Effector memory CD4-positive, alpha-beta T cell (primary cell): ENCODE measurements at regions not wholly inside any gene's neighbourhood (a gene's known extent, or its start where the extent isn't known, plus 50 kb on each side); places are given as distances from the start of the nearest gene placed in this dataset.

ENCODE experiments used
- DNase-seq, 3 donors: peaks; one replicate each; pipeline ENCODE4 v3.0.0-alpha.2; 2020
- H3K27ac ChIP-seq: 2 replicates; pipeline ENCODE4 v1.7.0; 2013; ENCODE audit warnings: mild to moderate bottlenecking, low read length, moderate library complexity; ENCODE audit not compliant: insufficient read depth, poor library complexity, severe bottlenecking
- H3K27me3 ChIP-seq: replicated peaks from 2 replicates; pipeline ENCODE4 v1.7.0; 2013; ENCODE audit warnings: mild to moderate bottlenecking, low read length; ENCODE audit not compliant: insufficient read depth, control insufficient read depth, poor library complexity, severe bottlenecking
- H3K36me3 ChIP-seq: 2 replicates; pipeline ENCODE4 v1.7.0; 2013; ENCODE audit warnings: mild to moderate bottlenecking, low read length, moderate library complexity; ENCODE audit not compliant: control insufficient read depth, insufficient read depth
- H3K4me1 ChIP-seq: 2 replicates; pipeline ENCODE4 v1.7.0; 2013; ENCODE audit warnings: low read length, mild to moderate bottlenecking; ENCODE audit not compliant: control insufficient read depth, insufficient read depth, poor library complexity, severe bottlenecking
- H3K4me3 ChIP-seq: 2 replicates; pipeline ENCODE4 v1.7.0; 2013; ENCODE audit warnings: low read length, low read depth, mild to moderate bottlenecking; ENCODE audit not compliant: insufficient read depth, poor library complexity, severe bottlenecking
- H3K9me3 ChIP-seq: 2 replicates; pipeline ENCODE4 v1.7.0; 2013; ENCODE audit warnings: mild to moderate bottlenecking, low read length, moderate library complexity; ENCODE audit not compliant: control insufficient read depth

DNA sequence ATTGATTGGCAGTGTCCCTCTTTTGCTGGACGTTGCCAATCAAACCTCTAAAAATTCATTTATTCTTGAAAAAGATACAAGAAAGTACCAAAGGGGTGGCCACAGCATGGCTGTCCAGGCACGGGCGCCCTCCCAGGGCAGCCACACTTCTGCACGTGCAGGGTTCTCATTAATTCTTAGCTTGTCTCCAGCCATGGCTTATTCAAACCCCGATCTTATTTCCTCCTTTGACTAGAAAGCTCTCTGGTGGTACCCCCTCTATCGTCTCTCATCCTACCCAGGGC lies 123.9 kb downstream of the CTTN start:
- Histone ChIP-seq H3K9me3 (no peaks in the 10 kb centered on the region), H3K4me3 (no peak overlapping the region), H3K36me3 (no peaks in the 10 kb centered on the region), H3K27me3 (peaks cover 4% of the 10 kb centered on the region), H3K27ac (no peak overlapping the region), H3K4me1 (no peaks in the 10 kb centered on the region)
- DNase-seq, result no peak

DNA sequence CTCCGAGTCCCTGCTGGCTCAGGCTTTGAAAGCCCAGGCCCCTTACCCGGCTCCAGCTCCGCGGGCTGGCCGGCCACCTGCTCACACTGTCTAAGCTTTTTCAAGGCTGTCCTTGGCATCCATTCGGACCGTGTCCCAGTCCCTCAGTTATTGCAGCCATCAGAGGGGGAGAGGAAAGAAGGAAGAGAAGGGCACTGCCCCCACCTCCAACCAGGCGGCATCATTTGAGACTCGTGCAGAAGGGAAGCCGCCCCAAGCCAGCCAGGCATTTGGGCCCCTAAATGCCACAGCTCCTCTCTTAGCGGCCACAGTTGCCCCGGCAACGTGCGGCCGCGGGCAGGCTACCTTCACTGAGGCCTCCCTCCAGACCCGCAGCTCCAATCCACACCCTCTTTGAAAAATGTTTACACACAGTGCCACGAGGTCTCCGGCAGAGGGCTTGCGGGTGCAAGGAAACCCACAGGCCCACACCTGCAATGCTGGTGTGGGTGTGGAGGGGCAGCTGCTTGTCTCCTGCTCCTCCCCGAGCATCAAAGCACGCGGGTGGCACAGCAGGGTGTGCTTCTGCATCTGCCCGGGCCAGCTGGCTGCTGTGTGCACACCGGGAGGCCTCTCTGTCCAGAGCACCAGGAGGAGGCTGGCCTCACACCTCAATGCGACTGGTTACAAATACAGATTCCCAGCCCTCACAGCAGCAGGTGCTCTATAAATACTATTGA lies 124.4 kb downstream of the CTTN start:
- no peak overlapping the region for H3K27ac ChIP-seq
- no peaks in the 10 kb centered on the region for H3K36me3 ChIP-seq
- no peak for DNase-seq
- no peaks in the 10 kb centered on the region for H3K9me3 ChIP-seq
- peaks cover 4% of the 10 kb centered on the region for H3K27me3 ChIP-seq
- H3K4me3 ChIP-seq, result no peak overlapping the region
- no peaks in the 10 kb centered on the region for H3K4me1 ChIP-seq

DNA sequence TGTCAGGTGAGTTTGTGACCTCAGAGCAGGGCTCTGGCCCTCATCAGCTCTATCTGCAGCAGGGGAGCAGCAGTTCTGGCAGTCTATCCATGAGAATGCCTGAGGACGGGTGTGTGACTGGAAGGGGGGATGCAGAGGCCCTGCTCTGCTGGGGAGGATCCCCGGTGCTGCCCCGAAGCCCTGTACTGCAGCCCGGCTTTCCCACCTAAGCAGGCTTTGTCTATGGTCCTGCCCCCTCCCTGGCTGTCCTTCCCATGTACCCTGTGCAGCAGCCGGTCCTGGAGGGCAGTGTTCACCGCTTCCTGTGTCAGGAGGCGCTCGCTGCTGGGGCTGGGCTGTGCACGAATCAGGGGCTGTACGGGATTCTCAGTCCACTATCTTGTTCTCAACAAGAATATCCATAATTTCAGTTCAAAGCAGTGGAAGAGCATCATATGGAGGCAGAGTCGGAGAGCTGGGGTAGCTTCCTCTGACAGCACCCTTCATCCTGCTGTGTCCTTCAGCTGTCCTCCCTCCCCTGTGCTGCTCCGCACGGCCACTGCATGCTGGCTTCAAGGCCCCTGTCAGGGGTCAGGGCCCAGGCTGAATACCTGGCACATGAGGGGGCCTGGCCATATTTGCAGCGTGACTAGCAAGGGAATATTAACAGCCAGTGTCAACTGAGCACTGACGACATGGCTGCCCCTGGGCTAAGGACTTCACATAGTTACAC lies 125.2 kb downstream of the CTTN start:
- Histone ChIP-seq H3K4me1 (no peaks in the 10 kb centered on the region), H3K27ac (no peak overlapping the region), H3K9me3 (no peaks in the 10 kb centered on the region), H3K27me3 (peaks cover 4% of the 10 kb centered on the region), H3K4me3 (no peak overlapping the region), H3K36me3 (no peaks in the 10 kb centered on the region)
- DNase-seq, result no peak

DNA sequence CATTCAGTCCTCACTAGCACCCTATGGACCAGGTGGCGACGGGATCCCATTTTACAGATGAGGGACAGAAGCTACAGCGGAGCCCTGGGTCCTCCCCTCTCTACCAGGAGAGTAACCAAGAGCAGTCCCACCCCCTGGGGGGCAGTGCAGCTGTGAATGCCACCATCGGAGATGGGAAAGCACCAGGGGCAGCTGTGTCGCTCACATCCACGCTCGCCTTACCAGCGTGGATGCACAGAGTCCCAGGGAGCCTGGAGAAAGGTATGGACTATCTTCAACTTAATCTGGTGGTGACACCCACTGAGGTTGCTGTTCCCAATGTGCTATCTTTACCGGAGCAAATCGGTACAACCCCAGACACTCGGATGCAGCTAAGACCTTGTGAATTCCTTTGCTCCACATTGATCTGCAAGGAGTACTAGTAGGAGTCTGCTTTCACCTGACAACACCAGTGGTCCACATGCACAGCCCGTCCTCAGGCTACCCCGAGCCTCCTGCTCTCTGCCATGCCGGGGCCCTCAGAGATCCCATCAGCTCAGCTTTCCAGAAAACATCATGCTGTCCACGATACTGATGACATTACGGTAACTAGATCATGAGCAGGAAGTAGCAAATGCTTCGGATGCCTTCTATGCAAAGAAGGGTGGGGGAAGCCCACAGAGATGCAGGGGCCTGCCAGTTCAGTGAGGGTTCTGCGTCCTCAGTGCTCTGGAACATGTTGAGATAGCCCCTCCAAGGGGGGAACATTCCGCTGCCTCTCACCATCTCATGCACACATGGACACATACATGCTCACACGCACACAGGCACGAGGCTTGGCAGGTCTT lies 126.0 kb downstream of the CTTN start:
- H3K9me3 ChIP-seq, result no peaks in the 10 kb centered on the region
- no peaks in the 10 kb centered on the region for H3K4me1 ChIP-seq
- no peak overlapping the region for H3K27ac ChIP-seq
- no peak overlapping the region for H3K4me3 ChIP-seq
- no peak for DNase-seq
- H3K36me3 ChIP-seq, result no peaks in the 10 kb centered on the region
- peaks cover 4% of the 10 kb centered on the region for H3K27me3 ChIP-seq

DNA sequence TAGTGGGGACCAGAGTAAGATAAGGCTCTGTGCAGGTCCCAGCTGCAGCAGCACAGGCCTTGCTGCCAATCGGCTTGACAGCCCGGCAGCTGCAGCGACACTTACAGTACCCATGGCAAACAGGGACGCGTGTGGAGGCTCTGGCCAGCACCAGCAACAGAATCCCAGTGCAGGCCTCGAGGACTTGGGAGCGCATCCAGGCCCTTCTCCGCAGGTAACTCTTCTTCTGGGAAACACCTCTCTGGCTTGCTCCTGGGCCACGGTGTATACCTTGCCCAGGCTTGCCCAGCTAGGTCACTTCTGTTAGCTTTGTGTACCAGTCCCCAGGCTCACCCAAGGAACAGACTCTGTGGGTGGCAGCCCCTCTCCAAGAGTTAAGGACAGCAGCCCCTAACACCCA lies 126.7 kb downstream of the CTTN start:
- Histone ChIP-seq H3K27me3 (peaks cover 4% of the 10 kb centered on the region), H3K27ac (no peak overlapping the region), H3K36me3 (no peaks in the 10 kb centered on the region), H3K4me1 (no peaks in the 10 kb centered on the region), H3K9me3 (no peaks in the 10 kb centered on the region), H3K4me3 (no peak overlapping the region)
- DNase-seq, result no peak

DNA sequence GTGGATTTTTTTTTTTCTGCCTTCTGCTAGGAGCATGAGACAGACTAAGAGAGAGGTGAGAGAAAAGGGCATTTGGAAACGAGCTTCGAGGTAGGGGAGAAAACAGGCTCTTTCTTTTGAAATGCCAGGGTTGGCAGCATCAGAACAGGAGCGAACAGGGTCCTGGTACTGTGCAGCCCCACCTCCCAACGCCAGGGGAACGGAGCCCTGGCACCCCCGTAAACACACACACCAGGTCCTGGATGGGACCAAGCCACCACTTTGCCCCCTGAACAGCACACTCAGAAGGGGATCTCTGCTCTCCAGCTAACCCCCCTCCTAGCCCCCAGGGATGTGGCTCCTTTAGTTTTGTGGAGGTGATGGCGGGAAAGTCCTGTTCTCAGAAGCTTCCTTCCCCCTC lies 127.1 kb downstream of the CTTN start:
- Histone ChIP-seq H3K27ac (no peak overlapping the region), H3K4me1 (no peaks in the 10 kb centered on the region), H3K27me3 (no peaks in the 10 kb centered on the region), H3K9me3 (no peaks in the 10 kb centered on the region), H3K36me3 (no peaks in the 10 kb centered on the region), H3K4me3 (no peak overlapping the region)
- no peak for DNase-seq

DNA sequence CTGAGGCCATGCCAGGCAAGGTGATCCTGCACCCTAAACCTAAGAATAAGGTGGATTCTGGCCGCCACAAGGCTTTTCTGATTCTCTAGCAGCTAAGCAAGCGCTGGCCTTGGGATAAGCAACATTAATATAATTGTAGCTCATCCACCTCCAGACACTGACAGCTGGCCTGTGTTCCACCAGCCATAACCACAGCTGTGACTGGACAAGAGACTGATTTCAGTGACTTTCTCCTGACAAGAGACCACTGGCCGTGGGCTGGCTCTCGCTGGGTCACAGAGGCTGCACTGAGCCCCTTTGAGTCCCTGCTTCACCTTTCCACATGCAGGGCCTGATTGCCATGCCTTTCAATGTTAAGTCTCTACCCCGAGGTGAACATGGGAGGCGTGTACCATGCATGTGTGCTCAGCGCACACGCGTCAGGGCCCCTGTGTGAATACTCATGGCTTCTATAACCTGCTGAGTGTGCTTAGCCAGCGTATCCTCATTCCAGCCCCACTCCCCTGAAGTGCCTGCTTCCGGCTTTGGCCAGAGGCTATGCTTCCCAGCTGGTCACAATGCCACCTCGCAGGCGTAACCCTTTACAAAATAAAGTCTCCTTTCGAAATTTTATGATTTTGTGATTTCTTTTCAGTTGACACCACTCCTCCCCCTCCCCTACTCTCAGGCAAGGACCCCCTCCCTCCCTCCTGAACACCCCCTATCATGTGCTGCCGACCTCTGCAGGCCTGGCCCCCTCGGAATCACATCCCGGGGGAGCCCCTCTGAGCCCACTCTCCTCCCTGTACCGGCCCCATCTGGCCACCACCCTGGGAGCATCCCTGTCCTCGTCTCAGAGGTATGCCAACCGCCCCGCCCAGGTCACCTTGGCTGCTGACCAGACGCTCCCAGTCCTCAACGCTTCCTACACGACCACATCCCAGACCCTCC lies 128.1 kb downstream of the CTTN start:
- H3K9me3 ChIP-seq, result no peaks in the 10 kb centered on the region
- no peaks in the 10 kb centered on the region for H3K36me3 ChIP-seq
- no peak overlapping the region for H3K4me3 ChIP-seq
- H3K4me1 ChIP-seq, result no peaks in the 10 kb centered on the region
- no peak for DNase-seq
- no peak overlapping the region for H3K27ac ChIP-seq
- H3K27me3 ChIP-seq, result no peaks in the 10 kb centered on the region

DNA sequence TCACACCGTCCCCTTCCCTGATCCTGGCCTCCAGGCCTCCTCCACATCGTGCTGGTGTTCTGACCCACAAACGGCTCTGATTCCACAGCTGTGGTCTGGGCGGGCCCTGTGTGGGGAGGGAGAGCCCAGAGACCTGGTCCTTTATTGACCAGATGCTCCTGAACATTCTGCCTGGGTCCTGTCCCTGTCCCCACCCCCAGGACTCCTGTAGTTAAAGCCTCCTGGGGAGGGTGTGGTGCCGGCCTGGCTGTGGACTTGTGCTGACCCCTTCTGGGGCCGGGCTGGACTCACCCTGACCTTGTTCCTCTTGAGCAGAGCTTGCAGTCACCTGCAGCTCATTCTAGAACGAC lies 128.7 kb downstream of the CTTN start:
- Histone ChIP-seq H3K9me3 (no peaks in the 10 kb centered on the region), H3K27me3 (no peaks in the 10 kb centered on the region), H3K4me3 (no peak overlapping the region), H3K27ac (no peak overlapping the region), H3K36me3 (no peaks in the 10 kb centered on the region), H3K4me1 (no peaks in the 10 kb centered on the region)
- no peak for DNase-seq

DNA sequence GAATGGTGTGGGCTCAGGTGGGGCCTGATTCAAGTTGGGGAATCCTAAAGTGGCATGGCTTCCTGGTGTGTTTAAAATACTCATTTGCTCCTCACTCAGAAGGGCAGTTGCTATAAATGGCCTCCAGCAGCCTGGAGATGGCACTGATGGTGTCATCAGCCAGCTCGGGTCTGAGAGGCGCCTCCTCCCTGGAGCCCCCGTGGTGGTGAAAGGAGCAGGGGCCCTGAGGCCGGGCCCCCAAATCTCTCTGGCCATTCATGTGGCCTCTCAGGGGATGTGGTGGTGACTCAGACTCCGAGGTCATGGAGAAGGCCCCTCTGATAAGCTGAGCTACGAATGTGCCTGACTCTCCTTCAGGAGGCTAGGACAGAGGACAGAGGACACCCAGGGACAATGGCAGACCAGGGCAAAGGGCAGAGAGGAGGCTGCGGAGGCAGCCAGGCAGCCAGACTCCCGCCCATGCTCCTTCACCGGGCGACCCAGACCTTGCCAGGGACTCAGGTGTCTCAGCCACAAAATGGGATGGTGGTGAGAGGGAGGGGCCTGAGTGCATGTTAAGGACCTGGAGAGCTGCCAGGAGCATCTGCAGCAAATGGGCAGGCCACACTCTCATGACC lies 129.2 kb downstream of the CTTN start:
- H3K27ac ChIP-seq, result no peak overlapping the region
- H3K4me1 ChIP-seq, result no peaks in the 10 kb centered on the region
- H3K4me3 ChIP-seq, result no peak overlapping the region
- no peak for DNase-seq
- H3K9me3 ChIP-seq, result no peaks in the 10 kb centered on the region
- H3K27me3 ChIP-seq, result no peaks in the 10 kb centered on the region
- no peaks in the 10 kb centered on the region for H3K36me3 ChIP-seq
